IMR-90 (cell line): ENCODE measurements at regions not wholly inside any gene's neighbourhood (a gene's known extent, or its start where the extent isn't known, plus 50 kb on each side); places are given as distances from the start of the nearest gene placed in this dataset.

Source experiments
- ATAC-seq: fragments of 200-7000 bp; cut with Tn5 transposase; 2 replicates; pipeline ENCODE4 v1.9.1; 2020; ENCODE audit warnings: low read depth, mild to moderate bottlenecking, moderate library complexity
- BruUV-seq: library from RNA; stranded (reverse); fragments of 400-500 nt; replicated peaks from 2 replicates; lab custom pipeline; 2021; lab: Mats Ljungman, UMichigan
- CTCF ChIA-PET: fragments of 300-600 bp; formaldehyde crosslinking; extraction: SDS; loops from one replicate; lab custom pipeline; 2021; ENCODE audit warnings: antibody characterized with exemption; lab: Yijun Ruan, JAX
- POLR2A ChIA-PET: fragments of 300-600 bp; sonication (Branson Sonifier 250); formaldehyde crosslinking; loops from one replicate; lab custom pipeline; 2022; ENCODE audit warnings: antibody characterized with exemption; ENCODE audit not compliant: unreplicated experiment; lab: Charles Lee
- DNase-seq: peaks from one replicate; pipeline ENCODE4 v3.0.0; 2013
- H2AFZ ChIP-seq: replicated peaks from 2 replicates; pipeline ENCODE3; 2013; ENCODE audit warnings: low read length, mild to moderate bottlenecking; ENCODE audit not compliant: poor library complexity
- H2AK5ac ChIP-seq: 2 replicates; pipeline ENCODE4 v1.6.1; 2013; ENCODE audit warnings: low read depth, low read length, inconsistent platforms
- H2AK9ac ChIP-seq: replicated peaks from 2 replicates; pipeline ENCODE3; 2013; ENCODE audit warnings: mild to moderate bottlenecking, low read depth, low read length, moderate library complexity; ENCODE audit not compliant: poor library complexity
- H2BK120ac ChIP-seq: 2 replicates; pipeline ENCODE4 v1.6.1; 2013; ENCODE audit warnings: low read depth, low read length, inconsistent platforms
- H2BK15ac ChIP-seq: 3 replicates; pipeline ENCODE4 v1.6.1; 2013; ENCODE audit warnings: low read depth, low read length, inconsistent platforms
- H2BK20ac ChIP-seq: 2 replicates; pipeline ENCODE4 v1.6.1; 2013; ENCODE audit warnings: low read depth, mild to moderate bottlenecking, inconsistent platforms, low read length, moderate library complexity
- H2BK5ac ChIP-seq: 2 replicates; pipeline ENCODE4 v1.6.1; 2013; ENCODE audit warnings: mild to moderate bottlenecking, low read depth, low read length, inconsistent platforms; ENCODE audit not compliant: poor library complexity, severe bottlenecking
- H3K14ac ChIP-seq: replicated peaks from 2 replicates; pipeline ENCODE4 v1.6.1; 2013; ENCODE audit warnings: low read depth, low read length, inconsistent platforms
- H3K18ac ChIP-seq: 2 replicates; pipeline ENCODE4 v1.6.1; 2013; ENCODE audit warnings: low read depth, low read length, control low read depth
- H3K23ac ChIP-seq: 2 replicates; pipeline ENCODE4 v1.6.1; 2013; ENCODE audit warnings: low read depth, low read length, inconsistent platforms
- H3K27ac ChIP-seq: 2 replicates; pipeline ENCODE4 v1.5.1; 2013; ENCODE audit warnings: mild to moderate bottlenecking, control low read depth, low read length; ENCODE audit not compliant: insufficient read depth
- H3K27me3 ChIP-seq: 2 replicates; pipeline ENCODE4 v1.6.1; 2013; ENCODE audit warnings: low read length; ENCODE audit not compliant: control insufficient read depth, insufficient read depth
- H3K36me3 ChIP-seq: 2 replicates; pipeline ENCODE4 v1.6.1; 2013; ENCODE audit warnings: low read length, mixed read lengths; ENCODE audit not compliant: control insufficient read depth, insufficient read depth
- H3K4ac ChIP-seq: 2 replicates; pipeline ENCODE4 v1.6.1; 2013; ENCODE audit warnings: low read depth, low read length, inconsistent platforms
- H3K4me1 ChIP-seq: 2 replicates; pipeline ENCODE4 v1.6.1; 2013; ENCODE audit warnings: low read length, mixed read lengths; ENCODE audit not compliant: control insufficient read depth, insufficient read depth
- H3K4me2 ChIP-seq: 2 replicates; pipeline ENCODE4 v1.6.1; 2013; ENCODE audit warnings: low read depth, mild to moderate bottlenecking, control low read depth, low read length, moderate library complexity
- H3K4me3 ChIP-seq: 2 replicates; pipeline ENCODE4 v1.5.1; 2013; ENCODE audit warnings: low read depth, mild to moderate bottlenecking, control low read depth, low read length, moderate library complexity; ENCODE audit not compliant: insufficient read depth
- H3K56ac ChIP-seq: 2 replicates; pipeline ENCODE4 v1.6.1; 2013; ENCODE audit warnings: low read length, inconsistent platforms; ENCODE audit not compliant: insufficient read depth; ENCODE audit errors: extremely low read depth
- H3K79me1 ChIP-seq, 2 experiments: 2 replicates each; pipeline ENCODE4 v1.6.1; 2013; ENCODE audit warnings: low read length in 2 of 2, inconsistent platforms in 1 of 2, low read depth in 1 of 2
- H3K9ac ChIP-seq: 2 replicates; pipeline ENCODE4 v1.6.1; 2013; ENCODE audit warnings: low read depth, low read length, control low read depth
- H3K9me1 ChIP-seq: 2 replicates; pipeline ENCODE4 v1.6.1; 2013; ENCODE audit warnings: low read length, inconsistent platforms; ENCODE audit not compliant: insufficient read depth
- H3K9me3 ChIP-seq: 2 replicates; pipeline ENCODE4 v1.6.1; 2013; ENCODE audit warnings: low read length; ENCODE audit not compliant: control insufficient read depth, insufficient read depth
- H4K20me1 ChIP-seq: 2 replicates; pipeline ENCODE4 v1.6.1; 2013; ENCODE audit warnings: low read length, inconsistent platforms; ENCODE audit not compliant: insufficient read depth
- H4K5ac ChIP-seq: 2 replicates; pipeline ENCODE4 v1.6.1; 2013; ENCODE audit warnings: mild to moderate bottlenecking, low read depth, low read length, control low read depth
- H4K8ac ChIP-seq, 2 experiments: 2 replicates each; pipeline ENCODE4 v1.6.1; 2013; ENCODE audit warnings: low read depth in 2 of 2, low read length in 2 of 2, control low read depth in 1 of 2, inconsistent platforms in 1 of 2
- H4K91ac ChIP-seq: 2 replicates; pipeline ENCODE4 v1.6.1; 2013; ENCODE audit warnings: low read depth, low read length, inconsistent platforms; ENCODE audit not compliant: insufficient read depth
- BHLHE40 ChIP-seq: fragments of 150-350 bp; IDR thresholded peaks from 2 replicates; pipeline ENCODE4 v1.6.1; 2016; ENCODE audit warnings: mild to moderate bottlenecking, low read depth, low read length
- MAFK ChIP-seq: IDR thresholded peaks from 2 replicates; pipeline ENCODE4 v1.6.1; 2012; ENCODE audit warnings: low read depth, low read length, improper control_type of control experiment
- NFE2L2 ChIP-seq: fragments of 150-350 bp; IDR thresholded peaks from 2 replicates; pipeline ENCODE4 v1.6.1; 2016; ENCODE audit warnings: low read depth, mild to moderate bottlenecking, low read length
- POLR2A ChIP-seq: IDR thresholded peaks from 2 replicates; pipeline ENCODE4 v1.6.1; 2012; ENCODE audit warnings: mild to moderate bottlenecking, low read depth, low read length
- RAD21 ChIP-seq: IDR thresholded peaks from 2 replicates; pipeline ENCODE4 v1.6.1; 2012; ENCODE audit warnings: low read length, improper control_type of control experiment
- RCOR1 ChIP-seq: IDR thresholded peaks from 2 replicates; pipeline ENCODE4 v1.6.1; 2012; ENCODE audit warnings: mild to moderate bottlenecking, low read length, improper control_type of control experiment; ENCODE audit not compliant: insufficient replicate concordance
- RFX5 ChIP-seq: IDR thresholded peaks from 2 replicates; pipeline ENCODE4 v1.8.0; 2012; ENCODE audit warnings: low read depth, mild to moderate bottlenecking, low read length, moderate library complexity
- WGBS, 2 experiments: methylation state at CpG; one replicate each; pipeline versions ENCODE4 v1.1.5 to v1.1.7; 2013; ENCODE audit warnings: missing lambda C conversion rate in 2 of 2; ENCODE audit not compliant: insufficient read length in 1 of 2; ENCODE audit errors: extremely low coverage in 2 of 2; 5-methylcytosine and 5-hydroxymethylcytosine counted together
- dilution Hi-C: fragments of 300-500 bp; cut with HindIII; formaldehyde crosslinking; loops from one replicate; pipeline ENCODE4 v1.14.3; 2018; ENCODE audit warnings: low sequenced_read_pairs; ENCODE audit not compliant: unreplicated experiment
- in situ Hi-C: fragments of 300-500 bp; cut with MboI; formaldehyde crosslinking; loops from 3 replicates; pipeline ENCODE4 v1.14.3; 2019; ENCODE audit warnings: low sequenced_read_pairs, inconsistent platforms, mixed read lengths
- intact Hi-C: fragments of 100-400 bp; cut with micrococcal nuclease; formaldehyde crosslinking; loops from 2 replicates; pipeline ENCODE4 v1.10.0; 2022

- H3K23ac ChIP-seq = no peak overlapping the region
- no peak overlapping the region for H2AK9ac ChIP-seq
- H3K56ac ChIP-seq = no peak overlapping the region
- no peak overlapping the region for H3K4ac ChIP-seq
- H3K14ac ChIP-seq = no peak overlapping the region
- H3K27me3 ChIP-seq = peaks cover 2% of the 10 kb centered on the region; the same call in 1 of the 2 replicates
- TF ChIP-seq MAFK (no peak), BHLHE40 (no peak), RFX5 (no peak), RCOR1 (no peak), POLR2A (no peak), RAD21 (no peak), NFE2L2 (no peak)
- H2BK20ac ChIP-seq = no peak overlapping the region
- ATAC-seq (no peak), DNase-seq (no peak)
- no peaks in the 10 kb centered on the region for H3K79me1 ChIP-seq
- H3K4me2 ChIP-seq = no peak overlapping the region
- no peaks in the 10 kb centered on the region for H3K9me3 ChIP-seq
- no peaks in the 10 kb centered on the region for H4K20me1 ChIP-seq
- no peak overlapping the region for H3K27ac ChIP-seq
- no peaks in the 10 kb centered on the region for H3K9me1 ChIP-seq
- ChIA-PET POLR2A (no interaction called here), CTCF (no interaction called here)
- no peak overlapping the region for H4K91ac ChIP-seq
- H4K8ac ChIP-seq = no peak overlapping the region
- H2BK15ac ChIP-seq = no peak overlapping the region
- H3K36me3 ChIP-seq = no peaks in the 10 kb centered on the region
- intact Hi-C loops (no loop called here), in situ Hi-C loops (no loop called here), dilution Hi-C loops (no loop called here)
- H2AFZ ChIP-seq = no peak overlapping the region
- BruUV-seq = no TSS peak
- no CpG with 5 or more reads among the region's 1 CpG for WGBS, 2 experiments
- H3K18ac ChIP-seq = no peak overlapping the region
- H3K4me3 ChIP-seq = no peak overlapping the region
- H3K4me1 ChIP-seq = no peaks in the 10 kb centered on the region
- H2AK5ac ChIP-seq = no peak overlapping the region
- no peak overlapping the region for H3K9ac ChIP-seq
- no peak overlapping the region for H2BK5ac ChIP-seq
- no peak overlapping the region for H2BK120ac ChIP-seq
- H4K5ac ChIP-seq = no peak overlapping the region
Measured at GRCh38 chr5:135721548-135722090, 112.8 kb upstream of the SLC25A48 start.
